Brain microvascular endothelial cell (primary cell): ENCODE measurements at regions not wholly inside any gene's neighbourhood (a gene's known extent, or its start where the extent isn't known, plus 50 kb on each side); places are given as distances from the start of the nearest gene placed in this dataset.

Experiments
- DNase-seq: peaks from one replicate; pipeline ENCODE4 v3.0.0-alpha.2; 2020
- H3K27ac ChIP-seq: fragments of 250-450 bp; sonication (Bioruptor Pico); 2 replicates; pipeline ENCODE4 v1.5.1; 2020; ENCODE audit warnings: mild to moderate bottlenecking, moderate library complexity
- H3K27me3 ChIP-seq: fragments of 250-450 bp; sonication (Bioruptor Pico); replicated peaks from 2 replicates; pipeline ENCODE4 v1.5.1; 2020; ENCODE audit warnings: mild to moderate bottlenecking
- H3K36me3 ChIP-seq: fragments of 250-450 bp; sonication (Bioruptor Pico); replicated peaks from 2 replicates; pipeline ENCODE4 v1.5.1; 2020; ENCODE audit warnings: mild to moderate bottlenecking
- H3K4me3 ChIP-seq: 2 replicates; pipeline ENCODE4 v1.5.1; 2011; ENCODE audit warnings: low read depth, mild to moderate bottlenecking, control low read depth, low read length, moderate library complexity
- CTCF ChIP-seq: IDR thresholded peaks from 2 replicates; pipeline ENCODE4 v1.5.1; 2011; ENCODE audit warnings: low read depth, mild to moderate bottlenecking, moderate library complexity, low read length, control low read depth, inconsistent platforms; ENCODE audit errors: missing control alignments
- in situ Hi-C: cut with HindIII; loops from 2 replicates; pipeline ENCODE4 v1.10.0; 2017; ENCODE audit warnings: low sequenced_read_pairs, low pct_ligation_motif_present

GRCh38 chr14:49946320-49947141 is 53.6 kb downstream of the ARF6 start:
- H3K27ac ChIP-seq: no peak overlapping the region
- no peak overlapping the region for H3K4me3 ChIP-seq
- no peaks in the 10 kb centered on the region for H3K36me3 ChIP-seq
- in situ Hi-C loops: no loop called here
- peak; percentile 65 for DNase-seq
- no peak for TF ChIP-seq CTCF
- no peaks in the 10 kb centered on the region for H3K27me3 ChIP-seq

GRCh38 chr14:49947506-49947905 is 54.6 kb downstream of the ARF6 start:
- TF ChIP-seq CTCF: no peak
- DNase-seq: no peak
- H3K4me3 ChIP-seq: no peak overlapping the region
- in situ Hi-C loops: no loop called here
- H3K27me3 ChIP-seq: no peaks in the 10 kb centered on the region
- H3K36me3 ChIP-seq: no peaks in the 10 kb centered on the region
- H3K27ac ChIP-seq: no peak overlapping the region

- DNase-seq: no peak
- no peaks in the 10 kb centered on the region for H3K36me3 ChIP-seq
- no peak overlapping the region for H3K4me3 ChIP-seq
- in situ Hi-C loops: no loop called here
- H3K27ac ChIP-seq: no peak overlapping the region
- no peak for TF ChIP-seq CTCF
- no peaks in the 10 kb centered on the region for H3K27me3 ChIP-seq
These were observed 57.7 kb downstream of the ARF6 start for GRCh38 chr14:49950275-49951228.

GRCh38 chr14:49951229-49951607 is 58.3 kb downstream of the ARF6 start:
- no peaks in the 10 kb centered on the region for H3K36me3 ChIP-seq
- H3K27ac ChIP-seq: no peak overlapping the region
- no peak for DNase-seq
- no peak overlapping the region for H3K4me3 ChIP-seq
- TF ChIP-seq CTCF: no peak
- in situ Hi-C loops: no loop called here
- H3K27me3 ChIP-seq: no peaks in the 10 kb centered on the region

GRCh38 chr14:49951691-49952345 is 58.9 kb downstream of the ARF6 start:
- Histone ChIP-seq H3K36me3 (no peaks in the 10 kb centered on the region), H3K27me3 (no peaks in the 10 kb centered on the region), H3K27ac (no peak overlapping the region), H3K4me3 (no peak overlapping the region)
- no peak for DNase-seq
- TF ChIP-seq CTCF: no peak
- in situ Hi-C loops: no loop called here
